Hepatocyte (in vitro differentiated cells): ENCODE measurements at regions not wholly inside any gene's neighbourhood (a gene's known extent, or its start where the extent isn't known, plus 50 kb on each side); places are given as distances from the start of the nearest gene placed in this dataset.

ENCODE experiments used
- DNase-seq: peaks from one replicate; pipeline ENCODE4 v3.0.0-alpha.2; 2016; ENCODE audit warnings: low spot score
- H2AFZ ChIP-seq: fragments of 200-600 bp; sonication (generic); 2 replicates; pipeline ENCODE4 v1.6.0; 2016; ENCODE audit warnings: antibody characterized with exemption, mild to moderate bottlenecking
- H3K27ac ChIP-seq: fragments of 200-600 bp; sonication (generic); 2 replicates; pipeline ENCODE4 v1.5.1; 2016; ENCODE audit warnings: mild to moderate bottlenecking
- H3K27me3 ChIP-seq: fragments of 200-600 bp; sonication (generic); 2 replicates; pipeline ENCODE4 v1.6.1; 2016
- H3K36me3 ChIP-seq: fragments of 200-600 bp; sonication (generic); replicated peaks from 2 replicates; pipeline ENCODE4 v1.5.1; 2016; ENCODE audit warnings: low read depth; ENCODE audit not compliant: insufficient read depth
- H3K4me1 ChIP-seq: fragments of 200-600 bp; sonication (generic); 2 replicates; pipeline ENCODE4 v1.5.1; 2016; ENCODE audit warnings: mild to moderate bottlenecking, moderate library complexity; ENCODE audit not compliant: insufficient read depth
- H3K4me2 ChIP-seq: fragments of 200-600 bp; sonication (generic); 2 replicates; pipeline ENCODE4 v1.6.0; 2016
- H3K4me3 ChIP-seq: fragments of 200-600 bp; sonication (generic); 2 replicates; pipeline ENCODE4 v1.5.1; 2016; ENCODE audit warnings: mild to moderate bottlenecking
- H3K79me2 ChIP-seq: fragments of 200-600 bp; sonication (generic); 2 replicates; pipeline ENCODE4 v1.6.0; 2017; ENCODE audit warnings: mild to moderate bottlenecking
- H3K9me2 ChIP-seq: fragments of 200-600 bp; sonication (generic); replicated peaks from 2 replicates; pipeline ENCODE4 v1.6.0; 2017; ENCODE audit warnings: mild to moderate bottlenecking; ENCODE audit not compliant: insufficient read depth
- H3K9me3 ChIP-seq: fragments of 200-600 bp; sonication (generic); 2 replicates; pipeline ENCODE4 v1.5.1; 2016; ENCODE audit warnings: low read depth, mild to moderate bottlenecking
- H4K20me1 ChIP-seq: fragments of 200-600 bp; sonication (generic); 2 replicates; pipeline ENCODE4 v1.6.0; 2016; ENCODE audit warnings: mild to moderate bottlenecking; ENCODE audit not compliant: insufficient read depth, poor library complexity, severe bottlenecking
- EZH2 ChIP-seq: fragments of 200-600 bp; sonication (generic); IDR thresholded peaks from 2 replicates; pipeline ENCODE4 v1.6.1; 2016; ENCODE audit warnings: antibody characterized with exemption, mild to moderate bottlenecking, borderline replicate concordance
- EZH2phosphoT487 ChIP-seq: fragments of 200-600 bp; sonication (generic); IDR thresholded peaks from one replicate; pipeline ENCODE4 v1.6.1; 2018; ENCODE audit warnings: antibody characterized with exemption, mild to moderate bottlenecking, low read depth, moderate library complexity; ENCODE audit not compliant: unreplicated experiment, severe bottlenecking
- WGBS: methylation state at CpG from one replicate; pipeline ENCODE4 v1.1.6; 2016; ENCODE audit warnings: low lambda C conversion rate; ENCODE audit errors: missing lambda C conversion rate; 5-methylcytosine and 5-hydroxymethylcytosine counted together
- TF ChIP-seq, protein P1 (sequence below): fragments of 200-600 bp; sonication (generic); IDR thresholded peaks from 2 replicates; pipeline ENCODE4 v1.5.1; 2016; ENCODE audit warnings: antibody characterized with exemption, mild to moderate bottlenecking; ENCODE audit not compliant: poor library complexity

GRCh38 chr5:120926471-120926870 lies 462.4 kb downstream of the PRR16 start:
- H3K9me2 ChIP-seq = no peaks in the 10 kb centered on the region
- H3K4me2 ChIP-seq = no peak overlapping the region
- H3K4me1 ChIP-seq = no peaks in the 10 kb centered on the region
- no peak overlapping the region for H3K27ac ChIP-seq
- H3K9me3 ChIP-seq = no peaks in the 10 kb centered on the region
- TF ChIP-seq, protein P1, sequence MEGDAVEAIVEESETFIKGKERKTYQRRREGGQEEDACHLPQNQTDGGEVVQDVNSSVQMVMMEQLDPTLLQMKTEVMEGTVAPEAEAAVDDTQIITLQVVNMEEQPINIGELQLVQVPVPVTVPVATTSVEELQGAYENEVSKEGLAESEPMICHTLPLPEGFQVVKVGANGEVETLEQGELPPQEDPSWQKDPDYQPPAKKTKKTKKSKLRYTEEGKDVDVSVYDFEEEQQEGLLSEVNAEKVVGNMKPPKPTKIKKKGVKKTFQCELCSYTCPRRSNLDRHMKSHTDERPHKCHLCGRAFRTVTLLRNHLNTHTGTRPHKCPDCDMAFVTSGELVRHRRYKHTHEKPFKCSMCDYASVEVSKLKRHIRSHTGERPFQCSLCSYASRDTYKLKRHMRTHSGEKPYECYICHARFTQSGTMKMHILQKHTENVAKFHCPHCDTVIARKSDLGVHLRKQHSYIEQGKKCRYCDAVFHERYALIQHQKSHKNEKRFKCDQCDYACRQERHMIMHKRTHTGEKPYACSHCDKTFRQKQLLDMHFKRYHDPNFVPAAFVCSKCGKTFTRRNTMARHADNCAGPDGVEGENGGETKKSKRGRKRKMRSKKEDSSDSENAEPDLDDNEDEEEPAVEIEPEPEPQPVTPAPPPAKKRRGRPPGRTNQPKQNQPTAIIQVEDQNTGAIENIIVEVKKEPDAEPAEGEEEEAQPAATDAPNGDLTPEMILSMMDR = no peak
- TF ChIP-seq EZH2phosphoT487 = no peak
- TF ChIP-seq EZH2 = no peak
- no peaks in the 10 kb centered on the region for H4K20me1 ChIP-seq
- DNase-seq = no peak
- H3K36me3 ChIP-seq = no peaks in the 10 kb centered on the region
- H3K4me3 ChIP-seq = no peak overlapping the region
- no peaks in the 10 kb centered on the region for H3K79me2 ChIP-seq
- WGBS = 82% methylated on average over 1 of the region's 1 CpG
- H2AFZ ChIP-seq = no peak overlapping the region
- no peaks in the 10 kb centered on the region for H3K27me3 ChIP-seq

DNA sequence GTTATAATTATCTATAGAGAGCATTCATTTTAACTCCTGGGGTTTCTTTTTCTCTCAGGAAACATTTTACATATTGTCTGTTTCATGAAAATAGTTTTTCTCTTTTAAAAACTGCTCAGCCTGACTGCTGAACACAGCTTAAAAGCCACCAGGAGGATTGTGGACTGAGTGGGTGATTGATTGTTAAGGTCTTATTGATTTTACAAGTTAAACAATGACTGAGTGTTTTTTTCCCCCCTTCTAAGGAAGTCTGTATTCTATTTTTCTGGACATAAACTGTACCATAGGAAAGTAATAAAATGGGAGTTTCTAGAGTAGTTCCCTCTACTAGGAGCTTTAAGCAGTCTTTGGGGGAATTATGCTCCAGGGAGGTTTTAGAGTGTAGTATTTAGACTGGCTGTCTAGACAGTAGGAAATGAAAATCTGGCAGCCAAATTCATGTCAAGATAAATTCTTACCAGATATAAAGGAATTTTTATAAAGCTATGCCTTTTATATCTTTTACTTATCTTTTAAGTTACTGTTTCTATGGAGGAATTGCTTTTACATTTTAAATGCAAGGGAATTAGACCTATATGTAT lies 463.9 kb downstream of the PRR16 start:
- Histone ChIP-seq H3K4me3 (no peak overlapping the region), H3K79me2 (no peaks in the 10 kb centered on the region), H3K27ac (peak overlapping the region; percentile 7), H3K27me3 (no peaks in the 10 kb centered on the region), H3K9me2 (no peaks in the 10 kb centered on the region), H3K4me1 (no peaks in the 10 kb centered on the region), H3K36me3 (no peaks in the 10 kb centered on the region), H3K4me2 (no peak overlapping the region), H4K20me1 (no peaks in the 10 kb centered on the region), H2AFZ (no peak overlapping the region), H3K9me3 (no peaks in the 10 kb centered on the region)
- TF ChIP-seq EZH2 (no peak), EZH2phosphoT487 (no peak)
- TF ChIP-seq, protein P1 = no peak
- DNase-seq = no peak

DNA sequence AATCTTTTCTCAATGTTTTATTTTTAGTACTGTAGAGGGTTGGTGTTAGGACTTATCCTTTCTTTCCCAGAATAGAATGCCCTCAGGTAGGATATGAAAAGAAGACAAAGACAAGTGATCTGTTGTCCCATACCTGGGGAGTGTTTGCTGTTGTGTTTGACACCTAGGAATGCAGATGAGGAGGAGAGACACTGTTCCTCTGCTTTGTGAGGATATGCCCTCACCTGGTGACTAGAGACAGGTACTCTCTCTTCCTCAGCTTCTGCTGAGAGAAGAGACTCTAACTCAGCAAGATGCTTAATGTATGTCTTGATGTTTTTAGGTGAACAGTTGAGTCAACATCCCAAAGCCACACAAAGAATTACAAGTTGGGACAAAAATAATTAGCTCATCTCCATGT lies 468.4 kb downstream of the PRR16 start:
- H3K4me2 ChIP-seq = no peak overlapping the region
- no peaks in the 10 kb centered on the region for H3K79me2 ChIP-seq
- H3K27me3 ChIP-seq = no peaks in the 10 kb centered on the region
- TF ChIP-seq EZH2phosphoT487 = no peak
- no peak for TF ChIP-seq EZH2
- H3K9me2 ChIP-seq = no peaks in the 10 kb centered on the region
- H4K20me1 ChIP-seq = no peaks in the 10 kb centered on the region
- H3K4me3 ChIP-seq = no peak overlapping the region
- H3K4me1 ChIP-seq = no peaks in the 10 kb centered on the region
- H3K9me3 ChIP-seq = no peaks in the 10 kb centered on the region
- no peaks in the 10 kb centered on the region for H3K36me3 ChIP-seq
- no peak for DNase-seq
- no peak overlapping the region for H3K27ac ChIP-seq
- no peak overlapping the region for H2AFZ ChIP-seq

- DNase-seq = no peak
- Histone ChIP-seq H3K79me2 (no peaks in the 10 kb centered on the region), H3K27ac (no peak overlapping the region), H3K4me3 (no peak overlapping the region), H3K36me3 (no peaks in the 10 kb centered on the region), H3K9me3 (no peaks in the 10 kb centered on the region), H3K27me3 (no peaks in the 10 kb centered on the region), H2AFZ (no peak overlapping the region), H3K4me2 (no peak overlapping the region), H4K20me1 (no peaks in the 10 kb centered on the region), H3K9me2 (no peaks in the 10 kb centered on the region), H3K4me1 (no peaks in the 10 kb centered on the region)
- 69% methylated on average over 1 of the region's 1 CpG for WGBS
- no peak for TF ChIP-seq EZH2
- TF ChIP-seq EZH2phosphoT487 = no peak
- TF ChIP-seq, protein P1 = no peak
Measured at GRCh38 chr5:120934031-120934430, 469.9 kb downstream of the PRR16 start.
